Stimulated activated CD4-positive, alpha-beta T cell treated with anti-CD3 and anti-CD28 coated beads, Interleukin-2, amount 100 ng/mL, for 4 hours (primary cell): ENCODE measurements at regions not wholly inside any gene's neighbourhood (a gene's known extent, or its start where the extent isn't known, plus 50 kb on each side); places are given as distances from the start of the nearest gene placed in this dataset.
"Not testable (repeated sequence)": the region's sequence is repeated elsewhere in the genome, so short reads cannot be mapped to it uniquely, and the experiment has no call there.

Experiments used
- DNase-seq: peaks from one replicate; pipeline ENCODE4 v3.0.0-alpha.2; 2020; ENCODE audit warnings: low read depth

DNA sequence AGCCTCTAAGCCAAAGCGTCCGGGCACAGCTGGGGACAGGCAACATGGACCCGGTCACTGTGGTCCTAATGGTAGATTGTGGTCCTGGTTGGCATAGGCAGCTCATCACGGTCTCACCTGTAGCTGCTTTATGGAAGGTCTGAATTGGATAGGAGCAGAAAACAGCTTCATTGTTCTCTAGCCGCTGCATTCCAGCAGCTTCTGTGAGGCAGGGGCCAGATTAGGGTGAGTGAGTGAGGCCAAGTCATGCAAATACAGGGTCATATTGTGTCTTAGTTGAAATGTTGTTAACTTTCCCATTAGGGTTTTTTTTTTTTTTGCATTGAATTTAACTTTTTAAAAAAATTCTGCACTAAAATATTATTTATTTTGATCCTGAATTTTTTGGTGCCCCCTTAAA lies 105.4 kb upstream of the SULF2 start:
- not testable (repeated sequence) for DNase-seq

- DNase-seq: not testable (repeated sequence)
Measured at GRCh38 chr20:47889751-47890150, 104.5 kb upstream of the SULF2 start.

DNA sequence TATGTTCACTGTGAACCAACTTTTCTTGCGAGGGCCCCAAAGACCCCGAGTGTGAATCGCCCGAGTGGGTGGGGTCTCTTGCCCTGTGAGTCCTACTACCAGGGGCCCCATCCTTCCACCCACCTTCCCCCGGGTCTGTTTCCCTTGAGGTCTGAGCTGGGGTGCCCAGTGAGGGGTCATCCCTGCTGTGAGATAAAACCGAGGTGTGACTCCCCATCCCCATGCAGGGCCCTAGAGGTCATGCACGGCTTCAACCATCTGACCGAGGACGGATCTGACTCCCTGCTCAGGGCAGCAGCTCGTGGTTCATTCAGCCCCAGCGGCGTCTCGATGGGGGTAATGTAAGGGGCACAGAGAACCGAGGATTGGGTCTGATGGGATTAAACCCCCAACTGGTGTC lies 103.1 kb upstream of the SULF2 start:
- DNase-seq: no peak

- no peak for DNase-seq
Measured at GRCh38 chr20:47887477-47888080, 102.3 kb upstream of the SULF2 start.

DNA sequence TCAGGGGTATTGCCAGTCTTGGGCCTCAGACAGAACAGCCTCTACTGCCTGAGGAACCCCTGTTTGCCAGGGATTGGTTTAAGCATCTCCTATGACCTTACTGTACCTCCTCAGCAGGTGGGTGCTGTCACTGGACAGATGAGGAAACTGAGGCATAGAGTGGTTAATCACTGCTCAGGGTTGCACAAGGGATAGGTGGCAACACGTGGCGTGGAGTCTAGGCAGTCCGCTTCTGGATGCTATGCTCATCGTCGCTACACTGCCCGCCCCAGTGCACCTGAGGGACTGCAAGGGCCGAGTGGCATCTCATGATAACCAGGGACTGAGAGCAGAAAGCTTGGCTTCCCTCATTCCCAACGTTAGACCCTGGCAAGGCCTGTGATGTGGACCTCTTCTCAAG lies 101.8 kb upstream of the SULF2 start:
- no peak for DNase-seq

GRCh38 chr20:47886454-47887041 lies 101.3 kb upstream of the SULF2 start:
- DNase-seq: no peak

GRCh38 chr20:47885909-47886453 lies 100.7 kb upstream of the SULF2 start:
- no peak for DNase-seq

GRCh38 chr20:47883940-47884339 lies 98.7 kb upstream of the SULF2 start:
- not testable (repeated sequence) for DNase-seq

GRCh38 chr20:47883186-47883585 lies 97.9 kb upstream of the SULF2 start:
- DNase-seq: no peak

- no peak for DNase-seq
Measured at GRCh38 chr20:47879771-47880170, 94.5 kb upstream of the SULF2 start.

GRCh38 chr20:47878601-47879027 lies 93.3 kb upstream of the SULF2 start:
- DNase-seq: no peak

DNA sequence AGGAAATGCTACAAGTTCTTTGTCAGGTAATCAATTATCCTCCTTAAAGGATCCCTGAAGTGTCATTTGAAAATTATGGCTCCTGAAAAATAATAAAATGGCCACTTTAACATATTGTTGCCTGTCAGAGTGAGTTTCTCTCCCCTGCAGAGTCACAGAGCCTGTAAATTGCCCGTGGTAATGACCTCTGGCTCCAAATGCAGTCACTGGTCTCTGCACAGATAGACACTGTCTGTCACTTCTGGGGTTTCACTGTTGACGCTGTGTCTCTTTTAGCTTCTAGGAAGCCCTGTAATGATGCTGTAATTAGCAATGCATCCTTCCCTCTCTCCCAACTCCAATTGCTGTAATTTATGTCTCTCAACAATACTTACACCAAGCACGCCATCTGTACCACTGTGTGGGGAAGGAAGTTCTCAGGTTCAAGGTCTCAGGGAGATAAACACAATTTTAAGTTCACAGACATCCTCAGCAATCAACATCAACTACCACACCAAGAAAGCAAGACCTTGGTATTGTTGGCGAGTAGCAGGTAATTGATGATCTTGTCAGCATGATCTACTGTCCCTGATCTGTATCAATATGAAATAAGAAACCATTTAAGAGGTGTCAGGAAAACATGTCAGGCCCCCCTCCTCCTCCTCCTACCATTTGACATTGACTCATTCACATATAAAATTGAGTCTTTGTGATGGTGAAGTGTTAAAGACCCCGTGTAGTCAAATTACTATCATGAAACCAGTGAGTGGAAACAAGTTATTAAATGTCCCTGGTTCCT lies 91.2 kb upstream of the SULF2 start:
- DNase-seq: no peak

- DNase-seq: no peak
Measured at GRCh38 chr20:47875297-47876025, 90.2 kb upstream of the SULF2 start.

GRCh38 chr20:47872341-47872740 lies 87.1 kb upstream of the SULF2 start:
- DNase-seq: no peak

DNA sequence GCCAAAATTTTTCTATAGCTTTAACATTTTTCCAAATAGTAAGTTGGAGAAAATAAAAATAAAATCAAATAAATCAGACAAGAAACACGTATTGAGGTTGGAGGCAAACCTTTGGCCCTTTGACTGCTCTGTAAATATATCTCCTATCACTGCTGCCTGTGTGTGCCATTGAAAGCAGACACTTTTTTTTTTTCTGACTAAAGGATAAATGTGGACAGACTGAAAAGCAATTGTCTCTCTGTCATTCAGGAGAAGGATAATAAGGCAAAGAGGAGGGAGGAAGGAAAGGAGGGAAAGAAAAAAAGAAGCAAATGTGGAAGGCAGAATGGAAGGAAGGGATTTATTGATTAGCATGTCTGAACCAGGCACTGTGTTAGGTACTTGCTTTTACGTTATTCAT lies 85.2 kb upstream of the SULF2 start:
- no peak for DNase-seq

DNA sequence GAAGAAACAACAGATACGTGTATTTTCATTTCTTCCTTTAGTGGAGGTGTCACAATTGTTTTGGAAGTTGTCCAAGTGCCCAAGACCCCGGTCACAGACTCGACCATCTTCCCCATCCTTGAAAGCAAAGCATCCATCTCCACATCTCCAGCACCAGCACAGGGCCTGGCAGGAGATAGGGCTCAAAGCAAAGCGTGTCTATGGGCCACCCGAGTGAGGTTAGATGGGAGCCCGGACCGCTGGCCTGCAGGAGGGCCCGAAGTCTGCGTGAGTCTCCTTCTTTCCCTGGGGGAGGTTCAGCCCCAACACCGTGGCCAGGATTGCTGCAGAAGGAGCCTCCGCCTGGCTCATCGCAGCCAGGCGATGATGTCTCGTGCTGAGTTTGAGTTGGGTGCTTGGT lies 83.5 kb upstream of the SULF2 start:
- no peak for DNase-seq

DNA sequence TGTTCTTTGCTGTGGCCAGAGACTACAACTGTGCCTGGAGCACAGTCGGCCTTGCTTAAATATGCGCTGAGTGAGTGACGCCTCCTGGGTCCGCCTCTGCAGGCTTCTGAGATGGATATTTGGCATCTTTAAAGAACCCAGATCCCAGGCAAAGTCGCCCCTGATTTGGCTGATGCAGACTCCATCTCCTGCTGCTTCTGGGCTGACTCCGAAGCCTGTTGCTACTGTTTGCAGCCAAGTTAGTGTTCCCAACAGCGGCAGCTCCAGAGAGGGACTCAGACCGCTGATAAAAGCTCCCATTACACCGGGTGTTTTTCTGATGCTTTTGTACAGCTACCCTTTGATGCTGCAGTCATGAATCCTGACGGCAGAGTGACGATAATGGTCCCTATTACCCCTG lies 83.0 kb upstream of the SULF2 start:
- DNase-seq: no peak

DNA sequence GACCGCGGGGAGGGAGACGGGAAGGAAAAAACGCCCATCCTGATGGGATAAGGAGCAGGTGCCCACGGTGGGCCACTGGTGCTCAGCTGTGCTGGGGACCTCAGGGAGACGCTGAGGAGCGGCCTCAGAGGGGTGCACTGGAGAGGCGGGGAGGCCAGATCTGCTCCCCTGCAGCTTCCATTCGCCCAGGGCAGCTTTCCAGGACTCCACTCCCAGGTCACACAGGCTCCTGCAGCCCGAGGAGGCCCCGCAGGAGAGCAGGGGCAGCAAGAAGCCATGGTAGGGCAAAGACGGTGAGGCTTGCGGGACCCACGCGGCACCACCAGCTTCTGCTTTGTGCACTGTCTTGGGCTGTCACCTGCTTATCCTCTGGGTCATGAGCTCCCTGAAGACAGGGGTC lies 82.5 kb upstream of the SULF2 start:
- no peak for DNase-seq

DNA sequence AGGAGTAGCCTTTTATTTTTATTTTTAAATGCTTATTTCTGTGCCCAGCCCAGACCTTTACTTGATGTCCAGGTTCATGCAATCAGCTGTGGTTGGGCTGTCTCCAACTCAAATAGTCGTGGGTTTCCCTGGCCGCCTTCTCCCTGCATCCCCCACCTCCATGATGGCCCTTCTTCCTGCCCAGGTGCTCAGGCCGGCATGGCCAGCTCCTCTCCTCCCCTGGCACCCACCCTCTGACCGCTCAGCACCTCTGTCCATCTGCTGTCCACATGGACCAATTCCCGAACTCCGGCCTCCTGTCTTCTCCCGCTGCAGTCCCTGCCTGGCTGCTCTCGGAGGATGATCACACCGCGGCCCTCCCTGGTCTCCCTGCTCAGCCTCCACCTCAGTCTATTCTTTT lies 81.2 kb upstream of the SULF2 start:
- DNase-seq: no peak

DNA sequence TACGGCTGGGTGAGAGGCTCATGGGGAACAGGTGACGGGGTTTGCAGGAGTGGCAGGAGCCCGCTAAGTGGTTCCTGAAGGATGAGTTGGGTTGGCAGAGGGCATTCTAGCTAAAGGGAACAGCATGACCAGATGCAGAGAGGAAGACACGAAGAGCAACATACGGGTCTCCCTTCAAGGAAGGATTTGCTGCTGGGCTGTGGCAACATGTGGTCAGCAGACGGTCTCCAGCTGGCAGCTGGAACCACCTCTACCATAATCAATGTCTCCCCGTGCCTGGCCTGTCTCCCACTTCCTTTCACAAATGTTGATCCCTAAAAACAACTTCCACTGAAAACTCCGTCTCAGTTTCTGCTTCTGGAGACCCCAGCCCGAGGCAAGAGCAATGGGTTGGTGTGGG lies 80.6 kb upstream of the SULF2 start:
- DNase-seq: no peak

DNA sequence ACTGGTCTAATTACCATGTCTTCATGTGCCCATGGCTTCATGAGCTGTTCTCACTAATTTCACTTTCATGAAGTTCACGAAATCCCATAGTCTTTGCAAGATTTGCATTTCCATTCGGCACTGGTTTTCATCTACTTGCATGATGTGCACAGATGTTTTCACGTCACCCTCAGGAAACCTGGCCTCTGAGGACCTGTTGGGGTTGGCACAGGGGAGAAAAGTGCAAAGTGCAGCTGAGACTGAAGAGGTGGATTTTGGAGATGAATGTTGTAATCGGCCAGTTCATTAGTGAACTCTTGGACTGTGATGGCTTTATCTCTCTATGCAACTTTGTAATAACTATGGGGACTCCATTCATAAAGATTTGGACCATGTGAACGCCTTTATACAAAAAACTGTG lies 80.2 kb upstream of the SULF2 start:
- no peak for DNase-seq

DNA sequence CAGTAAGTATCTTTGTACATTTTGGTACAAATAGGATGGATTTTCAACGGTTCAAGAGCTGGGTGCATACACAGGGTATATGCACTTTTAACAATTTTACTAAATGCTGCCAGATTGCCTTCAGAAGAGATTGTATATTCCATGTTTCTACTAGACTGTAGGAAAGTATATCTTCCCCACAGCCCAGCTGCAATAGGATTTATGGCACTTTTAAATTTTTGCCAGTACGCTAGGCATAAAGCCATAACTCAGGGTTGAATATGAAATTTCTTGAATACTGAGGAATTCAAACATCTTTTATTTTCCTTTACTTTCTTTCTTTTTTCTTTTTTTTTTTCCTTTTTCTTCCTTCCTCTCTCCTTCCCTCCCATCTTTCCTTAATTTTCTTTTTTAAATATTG lies 78.7 kb upstream of the SULF2 start:
- no peak for DNase-seq
